Lower leg skin (tissue), 3 donors: ENCODE measurements at regions not wholly inside any gene's neighbourhood (a gene's known extent, or its start where the extent isn't known, plus 50 kb on each side); places are given as distances from the start of the nearest gene placed in this dataset.

Source experiments
- CTCF ChIP-seq, 3 donors: fragments of 450-650 bp; IDR thresholded peaks; one replicate each; pipeline ENCODE4 v1.5.1; 2016; ENCODE audit warnings: antibody characterized with exemption in 3 of 3, mild to moderate bottlenecking in 3 of 3, moderate library complexity in 2 of 3
- POLR2A ChIP-seq, 2 donors: fragments of 450-650 bp; IDR thresholded peaks; one replicate each; pipeline ENCODE4 v1.6.1; 2016 to 2017; ENCODE audit warnings: antibody characterized with exemption in 2 of 2, mild to moderate bottlenecking in 1 of 2, moderate library complexity in 1 of 2

- TF ChIP-seq CTCF (IDR thresholded peaks at IDR 0.05) (no peak), POLR2A (IDR thresholded peaks at IDR 0.05) (no peak)
Measured at GRCh38 chr2:226483745-226484619, 315.6 kb downstream of the IRS1 start.
